Calu3 (cell line): ENCODE measurements at regions not wholly inside any gene's neighbourhood (a gene's known extent, or its start where the extent isn't known, plus 50 kb on each side); places are given as distances from the start of the nearest gene placed in this dataset.

ENCODE experiments used
- BruUV-seq: library from RNA; stranded (reverse); fragments of 400-500 nt; replicated peaks from 2 replicates; lab custom pipeline; 2021; lab: Mats Ljungman, UMichigan
- CTCF ChIA-PET: fragments of 300-600 bp; sonication (Branson Sonifier 250); formaldehyde crosslinking; loops from one replicate; lab custom pipeline; 2022; ENCODE audit warnings: antibody characterized with exemption; lab: Charles Lee
- DNase-seq: peaks from one replicate; pipeline ENCODE4 v3.0.0; 2022
- H3K27ac Mint-ChIP-seq: one replicate; pipeline ENCODE4 v1.8.0; 2022; ENCODE audit warnings: mixed read lengths; ENCODE audit not compliant: unreplicated experiment
- H3K27me3 Mint-ChIP-seq: one replicate; pipeline ENCODE4 v1.8.0; 2022; ENCODE audit warnings: mixed read lengths; ENCODE audit not compliant: unreplicated experiment
- H3K36me3 Mint-ChIP-seq: one replicate; pipeline ENCODE4 v1.8.0; 2022; ENCODE audit warnings: mild to moderate bottlenecking, moderate library complexity, mixed read lengths; ENCODE audit not compliant: insufficient read depth, unreplicated experiment
- H3K4me1 Mint-ChIP-seq: one replicate; pipeline ENCODE4 v1.8.0; 2022; ENCODE audit warnings: mild to moderate bottlenecking, low read depth, mixed read lengths; ENCODE audit not compliant: unreplicated experiment
- H3K4me3 Mint-ChIP-seq: one replicate; pipeline ENCODE4 v1.8.0; 2022; ENCODE audit warnings: mild to moderate bottlenecking, low read depth, moderate library complexity, mixed read lengths; ENCODE audit not compliant: unreplicated experiment
- H3K9me3 Mint-ChIP-seq: one replicate; pipeline ENCODE4 v1.8.0; 2022; ENCODE audit warnings: low read depth, mixed read lengths; ENCODE audit not compliant: unreplicated experiment
- intact Hi-C: fragments of 100-400 bp; cut with micrococcal nuclease; formaldehyde crosslinking; loops from one replicate; pipeline ENCODE4 v1.10.0; 2022; ENCODE audit not compliant: unreplicated experiment
- TF ChIP-seq, protein P1 (sequence below): fragments of 200-600 bp; IDR thresholded peaks from one replicate; pipeline ENCODE4 v1.8.0; 2022; ENCODE audit warnings: antibody characterized with exemption; ENCODE audit not compliant: unreplicated experiment

- H3K36me3 Mint-ChIP-seq, result no peaks in the 10 kb centered on the region
- H3K4me1 Mint-ChIP-seq, result no peaks in the 10 kb centered on the region
- no peaks in the 10 kb centered on the region for H3K27me3 Mint-ChIP-seq
- no peak overlapping the region for H3K4me3 Mint-ChIP-seq
- TF ChIP-seq, protein P1, sequence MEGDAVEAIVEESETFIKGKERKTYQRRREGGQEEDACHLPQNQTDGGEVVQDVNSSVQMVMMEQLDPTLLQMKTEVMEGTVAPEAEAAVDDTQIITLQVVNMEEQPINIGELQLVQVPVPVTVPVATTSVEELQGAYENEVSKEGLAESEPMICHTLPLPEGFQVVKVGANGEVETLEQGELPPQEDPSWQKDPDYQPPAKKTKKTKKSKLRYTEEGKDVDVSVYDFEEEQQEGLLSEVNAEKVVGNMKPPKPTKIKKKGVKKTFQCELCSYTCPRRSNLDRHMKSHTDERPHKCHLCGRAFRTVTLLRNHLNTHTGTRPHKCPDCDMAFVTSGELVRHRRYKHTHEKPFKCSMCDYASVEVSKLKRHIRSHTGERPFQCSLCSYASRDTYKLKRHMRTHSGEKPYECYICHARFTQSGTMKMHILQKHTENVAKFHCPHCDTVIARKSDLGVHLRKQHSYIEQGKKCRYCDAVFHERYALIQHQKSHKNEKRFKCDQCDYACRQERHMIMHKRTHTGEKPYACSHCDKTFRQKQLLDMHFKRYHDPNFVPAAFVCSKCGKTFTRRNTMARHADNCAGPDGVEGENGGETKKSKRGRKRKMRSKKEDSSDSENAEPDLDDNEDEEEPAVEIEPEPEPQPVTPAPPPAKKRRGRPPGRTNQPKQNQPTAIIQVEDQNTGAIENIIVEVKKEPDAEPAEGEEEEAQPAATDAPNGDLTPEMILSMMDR, result no peak
- CTCF ChIA-PET, result no interaction called here
- intact Hi-C loops, result no loop called here
- BruUV-seq, result no TSS peak
- no peaks in the 10 kb centered on the region for H3K9me3 Mint-ChIP-seq
- H3K27ac Mint-ChIP-seq, result no peak overlapping the region
- no peak for DNase-seq
These were observed 510.5 kb downstream of the SLITRK6 start for GRCh38 chr13:85288698-85289097.

DNA sequence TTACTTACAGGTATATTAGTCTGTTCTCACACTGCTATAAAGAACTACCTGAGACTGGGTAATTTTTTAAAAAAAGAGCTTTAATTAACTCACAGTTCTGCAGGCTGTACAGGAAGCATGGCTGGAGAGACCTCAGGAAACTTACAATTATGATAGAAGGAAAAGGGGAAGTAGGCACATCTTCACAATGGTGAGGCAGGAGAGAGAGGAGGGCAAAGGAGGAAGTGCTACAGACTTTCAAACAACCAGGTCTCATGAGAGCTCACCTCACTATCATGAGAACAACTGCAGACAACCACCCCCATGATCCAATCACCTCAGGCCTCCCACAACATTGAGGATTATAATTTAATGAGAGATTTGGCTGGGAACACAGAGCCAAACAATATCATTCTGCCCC lies 511.7 kb downstream of the SLITRK6 start:
- no peak for DNase-seq
- H3K27me3 Mint-ChIP-seq, result no peaks in the 10 kb centered on the region
- H3K4me3 Mint-ChIP-seq, result no peak overlapping the region
- BruUV-seq, result no TSS peak
- TF ChIP-seq, protein P1, result no peak
- H3K9me3 Mint-ChIP-seq, result no peaks in the 10 kb centered on the region
- no peaks in the 10 kb centered on the region for H3K4me1 Mint-ChIP-seq
- H3K36me3 Mint-ChIP-seq, result no peaks in the 10 kb centered on the region
- no peak overlapping the region for H3K27ac Mint-ChIP-seq
- intact Hi-C loops, result no loop called here
- CTCF ChIA-PET, result no interaction called here

DNA sequence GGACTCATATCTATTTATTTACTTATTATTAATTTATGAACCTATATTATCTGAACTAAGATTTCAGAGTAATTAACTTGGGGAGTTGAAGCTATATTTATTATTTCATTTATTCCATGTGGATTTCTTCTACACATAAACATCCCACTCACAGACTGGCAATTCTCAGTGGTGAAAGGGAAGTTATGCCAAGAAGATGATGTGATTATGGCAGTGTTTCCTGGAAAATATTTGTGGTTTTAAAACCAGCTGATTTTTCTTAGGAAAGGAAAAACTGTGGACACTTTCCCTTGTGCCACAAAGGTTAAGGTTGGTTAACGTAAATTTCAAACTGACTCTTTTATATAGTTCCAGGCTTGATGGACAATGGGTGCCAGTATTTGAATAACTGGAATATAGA lies 513.1 kb downstream of the SLITRK6 start:
- CTCF ChIA-PET, result no interaction called here
- TF ChIP-seq, protein P1, result no peak
- H3K27ac Mint-ChIP-seq, result no peak overlapping the region
- no peaks in the 10 kb centered on the region for H3K36me3 Mint-ChIP-seq
- no peaks in the 10 kb centered on the region for H3K27me3 Mint-ChIP-seq
- DNase-seq, result no peak
- intact Hi-C loops, result no loop called here
- H3K9me3 Mint-ChIP-seq, result no peaks in the 10 kb centered on the region
- H3K4me3 Mint-ChIP-seq, result no peak overlapping the region
- no peaks in the 10 kb centered on the region for H3K4me1 Mint-ChIP-seq
- BruUV-seq, result no TSS peak

- Mint-ChIP-seq H3K36me3 (no peaks in the 10 kb centered on the region), H3K4me1 (no peaks in the 10 kb centered on the region), H3K27ac (no peak overlapping the region), H3K27me3 (no peaks in the 10 kb centered on the region), H3K9me3 (no peaks in the 10 kb centered on the region), H3K4me3 (no peak overlapping the region)
- intact Hi-C loops, result no loop called here
- CTCF ChIA-PET, result no interaction called here
- BruUV-seq, result no TSS peak
- TF ChIP-seq, protein P1, result no peak
- no peak for DNase-seq
These were observed 514.9 kb downstream of the SLITRK6 start for GRCh38 chr13:85284349-85284748.

- CTCF ChIA-PET, result no interaction called here
- TF ChIP-seq, protein P1, result no peak
- Mint-ChIP-seq H3K27me3 (no peaks in the 10 kb centered on the region), H3K27ac (no peak overlapping the region), H3K9me3 (no peaks in the 10 kb centered on the region), H3K36me3 (no peaks in the 10 kb centered on the region), H3K4me1 (no peaks in the 10 kb centered on the region), H3K4me3 (no peak overlapping the region)
- intact Hi-C loops, result no loop called here
- no TSS peak for BruUV-seq
- DNase-seq, result no peak
These were observed 515.8 kb downstream of the SLITRK6 start for GRCh38 chr13:85283408-85283807.
